Kidney (tissue), 13 donors: ENCODE measurements at regions not wholly inside any gene's neighbourhood (a gene's known extent, or its start where the extent isn't known, plus 50 kb on each side); places are given as distances from the start of the nearest gene placed in this dataset.

Experiments used
- DNase-seq, 5 donors: peaks; one replicate each; pipeline ENCODE4 v3.0.0-alpha.2; 2013 to 2020
- FAIRE-seq: peaks from 2 replicates; lab custom pipeline; 2012; peaks lifted over from hg19 to GRCh38; lab: Jason Lieb, UNC
- H3K27ac ChIP-seq, 2 donors: one replicate each; pipeline ENCODE4 v1.7.0; 2013; ENCODE audit warnings: low read depth in 2 of 2, low read length in 2 of 2, inconsistent platforms in 1 of 2
- H3K27me3 ChIP-seq: one replicate; pipeline ENCODE4 v1.7.1; 2013; ENCODE audit warnings: low read length, inconsistent platforms; ENCODE audit not compliant: control insufficient read depth, insufficient read depth
- H3K36me3 ChIP-seq, 3 donors: one replicate each; pipeline versions ENCODE4 v1.7.0 to v1.7.1; 2013; ENCODE audit warnings: low read length in 3 of 3, control low read depth in 1 of 3, inconsistent platforms in 1 of 3; ENCODE audit not compliant: insufficient read depth in 3 of 3, control insufficient read depth in 2 of 3
- H3K4me1 ChIP-seq, 3 donors: one replicate each; pipeline versions ENCODE4 v1.7.0 to v1.7.1; 2013; ENCODE audit warnings: low read length in 3 of 3, inconsistent platforms in 1 of 3, low read depth in 1 of 3; ENCODE audit not compliant: control insufficient read depth in 2 of 3, insufficient read depth in 2 of 3
- H3K4me3 ChIP-seq, 3 donors: one replicate each; pipeline versions ENCODE4 v1.7.0 to v1.8.1; 2013; ENCODE audit warnings: low read length in 3 of 3, control low read depth in 1 of 3, inconsistent platforms in 1 of 3
- H3K9ac ChIP-seq, 3 donors: one replicate each; pipeline versions ENCODE4 v1.7.0 to v1.7.1; 2013; ENCODE audit warnings: low read length in 3 of 3, control low read depth in 1 of 3, inconsistent platforms in 1 of 3
- H3K9me3 ChIP-seq, 3 donors: one replicate each; pipeline versions ENCODE4 v1.7.0 to v1.7.1; 2013; ENCODE audit warnings: low read length in 3 of 3, control low read depth in 1 of 3, inconsistent platforms in 1 of 3; ENCODE audit not compliant: control insufficient read depth in 2 of 3, insufficient read depth in 1 of 3
- intact Hi-C: fragments of 100-400 bp; cut with DNase I; formaldehyde crosslinking; loops from one replicate; pipeline ENCODE4 v1.11.1; 2022
- TF ChIP-seq, protein P1 (sequence below): IDR thresholded peaks from 3 replicates; pipeline ENCODE4 v1.5.1; 2012; ENCODE audit warnings: mild to moderate bottlenecking, moderate library complexity, borderline replicate concordance; ENCODE audit not compliant: insufficient read depth; ENCODE audit errors: extremely low read depth
- donor health status: control.
- donor health status: control.
- donor health status: control.
- donor health status: control.
- donor health status: control.
- donor health status: DM: yes; HTN: yes; CAD: no.
- donor health status: Normal renal cell carcinoma (clear cell type).

DNA sequence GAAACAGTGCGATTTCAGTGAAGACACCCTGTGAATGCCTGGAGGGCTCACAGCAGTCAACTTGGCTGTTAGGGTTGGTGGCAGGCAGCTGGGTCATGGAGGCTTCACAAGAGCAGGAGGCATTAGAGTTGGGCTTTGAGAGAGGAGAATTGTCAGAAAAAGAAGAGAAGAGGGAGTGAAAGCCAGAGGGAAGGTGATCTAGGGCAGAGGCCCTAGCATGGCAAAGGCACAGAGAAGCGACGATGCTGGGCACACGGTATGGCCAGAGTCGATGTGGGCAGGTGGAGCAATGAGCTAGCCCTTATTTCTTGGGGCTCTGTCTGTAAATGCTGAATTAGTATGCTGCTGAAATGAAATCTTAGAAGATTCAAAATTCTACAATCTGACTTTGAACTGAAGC is 52.6 kb upstream of the OLFM4 start:
- DNase-seq = no peak
- Histone ChIP-seq H3K4me1 (no peaks in the 10 kb centered on the region), H3K9me3 (no peaks in the 10 kb centered on the region), H3K4me3 (no peak overlapping the region), H3K27me3 (no peaks in the 10 kb centered on the region), H3K36me3 (no peaks in the 10 kb centered on the region), H3K27ac (no peak overlapping the region), H3K9ac (no peak overlapping the region)
- intact Hi-C loops = no loop called here
- TF ChIP-seq, protein P1, sequence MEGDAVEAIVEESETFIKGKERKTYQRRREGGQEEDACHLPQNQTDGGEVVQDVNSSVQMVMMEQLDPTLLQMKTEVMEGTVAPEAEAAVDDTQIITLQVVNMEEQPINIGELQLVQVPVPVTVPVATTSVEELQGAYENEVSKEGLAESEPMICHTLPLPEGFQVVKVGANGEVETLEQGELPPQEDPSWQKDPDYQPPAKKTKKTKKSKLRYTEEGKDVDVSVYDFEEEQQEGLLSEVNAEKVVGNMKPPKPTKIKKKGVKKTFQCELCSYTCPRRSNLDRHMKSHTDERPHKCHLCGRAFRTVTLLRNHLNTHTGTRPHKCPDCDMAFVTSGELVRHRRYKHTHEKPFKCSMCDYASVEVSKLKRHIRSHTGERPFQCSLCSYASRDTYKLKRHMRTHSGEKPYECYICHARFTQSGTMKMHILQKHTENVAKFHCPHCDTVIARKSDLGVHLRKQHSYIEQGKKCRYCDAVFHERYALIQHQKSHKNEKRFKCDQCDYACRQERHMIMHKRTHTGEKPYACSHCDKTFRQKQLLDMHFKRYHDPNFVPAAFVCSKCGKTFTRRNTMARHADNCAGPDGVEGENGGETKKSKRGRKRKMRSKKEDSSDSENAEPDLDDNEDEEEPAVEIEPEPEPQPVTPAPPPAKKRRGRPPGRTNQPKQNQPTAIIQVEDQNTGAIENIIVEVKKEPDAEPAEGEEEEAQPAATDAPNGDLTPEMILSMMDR = no peak
- FAIRE-seq = no peak

DNA sequence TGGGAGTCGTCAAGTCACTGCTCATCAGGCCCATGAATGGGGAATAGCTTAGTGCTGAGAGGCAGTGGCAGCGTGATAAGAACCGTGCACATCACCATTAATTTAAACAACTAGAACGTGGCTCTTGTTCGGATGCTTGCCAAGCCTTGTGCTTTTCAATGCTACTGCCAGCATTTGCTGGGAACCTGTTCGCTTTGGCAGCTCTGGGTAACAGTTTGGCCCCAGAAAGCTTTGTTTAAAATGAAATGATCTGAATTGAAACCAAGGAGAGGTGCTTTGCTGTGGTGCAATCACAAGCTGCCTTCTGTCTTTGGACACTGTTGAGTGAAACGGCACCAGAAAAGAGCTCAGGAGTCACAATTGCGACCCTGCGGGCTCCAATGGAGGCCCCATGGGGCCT is 53.5 kb upstream of the OLFM4 start:
- no peak overlapping the region for H3K27ac ChIP-seq
- H3K9me3 ChIP-seq = no peaks in the 10 kb centered on the region
- DNase-seq (no peak), FAIRE-seq (no peak)
- no peaks in the 10 kb centered on the region for H3K27me3 ChIP-seq
- intact Hi-C loops = no loop called here
- H3K9ac ChIP-seq = no peak overlapping the region
- H3K4me3 ChIP-seq = no peak overlapping the region
- no peaks in the 10 kb centered on the region for H3K36me3 ChIP-seq
- no peaks in the 10 kb centered on the region for H3K4me1 ChIP-seq
- TF ChIP-seq, protein P1 = no peak

DNA sequence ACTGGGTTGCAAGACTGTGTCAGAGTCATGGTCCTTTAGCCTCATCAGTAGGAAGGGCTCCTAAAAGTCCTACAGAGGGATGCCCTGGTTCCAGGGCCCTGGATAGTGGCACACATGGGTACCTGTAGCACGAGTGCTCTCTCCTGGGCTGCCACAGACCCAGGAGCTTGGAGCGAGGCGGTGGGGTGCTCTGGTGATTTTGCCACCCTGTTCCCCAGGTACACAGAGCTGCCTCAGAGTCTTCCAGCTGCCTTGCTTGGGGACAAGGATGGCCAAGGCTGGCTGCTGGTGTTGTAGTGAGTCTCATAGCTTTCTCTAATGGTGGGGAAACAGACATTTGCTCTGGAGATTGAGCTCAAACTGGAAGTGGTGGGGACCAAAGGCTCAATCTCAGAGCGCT is 53.9 kb upstream of the OLFM4 start:
- TF ChIP-seq, protein P1 = no peak
- Histone ChIP-seq H3K4me3 (no peak overlapping the region), H3K9ac (no peak overlapping the region), H3K27me3 (no peaks in the 10 kb centered on the region), H3K27ac (no peak overlapping the region), H3K9me3 (no peaks in the 10 kb centered on the region), H3K4me1 (no peaks in the 10 kb centered on the region), H3K36me3 (no peaks in the 10 kb centered on the region)
- FAIRE-seq (no peak), DNase-seq (no peak)
- intact Hi-C loops = no loop called here

DNA sequence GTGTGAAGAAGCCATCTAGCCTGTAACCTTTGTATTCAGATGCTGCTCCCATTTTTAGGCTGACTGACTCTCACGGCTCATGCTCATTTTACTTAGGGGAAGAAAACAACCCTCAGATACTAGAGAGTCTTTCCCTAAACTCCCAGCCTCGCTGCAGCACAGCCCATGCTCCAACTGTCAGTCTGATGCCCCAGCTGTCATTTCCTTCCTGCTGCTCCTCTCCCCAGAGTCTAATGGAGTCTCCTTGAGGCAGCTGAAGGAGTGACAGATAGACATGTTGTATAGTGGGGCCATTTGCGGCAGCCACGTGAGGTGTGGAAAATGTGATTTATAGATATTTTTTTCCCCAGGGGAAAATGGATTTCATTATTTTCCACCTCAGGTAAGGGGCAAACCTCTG is 59.2 kb upstream of the OLFM4 start:
- Histone ChIP-seq H3K9ac (no peak overlapping the region), H3K9me3 (no peaks in the 10 kb centered on the region), H3K36me3 (no peaks in the 10 kb centered on the region), H3K27ac (no peak overlapping the region), H3K27me3 (no peaks in the 10 kb centered on the region), H3K4me1 (no peaks in the 10 kb centered on the region), H3K4me3 (no peak overlapping the region)
- FAIRE-seq (no peak), DNase-seq (no peak)
- intact Hi-C loops = no loop called here
- TF ChIP-seq, protein P1 = no peak
